Left cardiac atrium (tissue), 4 donors: ENCODE measurements at regions not wholly inside any gene's neighbourhood (a gene's known extent, or its start where the extent isn't known, plus 50 kb on each side); places are given as distances from the start of the nearest gene placed in this dataset.
"Not testable (repeated sequence)": the region's sequence is repeated elsewhere in the genome, so short reads cannot be mapped to it uniquely, and the experiment has no call there.

Experiments used
- ATAC-seq, 2 donors: fragments of 200-7000 bp; cut with Tn5 transposase; one replicate each; pipeline ENCODE4 v1.9.1; 2020; ENCODE audit warnings: mild to moderate bottlenecking in 2 of 2, moderate library complexity in 2 of 2
- DNase-seq: peaks from one replicate; pipeline ENCODE4 v3.0.0-alpha.2; 2020
- intact Hi-C, 2 donors: fragments of 100-400 bp; cut with DNase I; formaldehyde crosslinking; loops; one replicate each; pipeline versions ENCODE4 v1.14.1 to v1.15.1; 2022 to 2023
- donor health status: DM: no; HTN: yes; CAD: no.
- donor health status: DM: no; HTN: yes; CAD: no; lungs with severe emphysema.
- donor health status: DM: yes; HTN: yes; CAD: no.
- donor health status: Dilated cardiomyopathy.

- intact Hi-C loops = no loop called here
- ATAC-seq = peak; percentile 34 to 42
- no peak for DNase-seq
Measured at GRCh38 chr6:169087443-169088041, 166.1 kb downstream of the THBS2 start.

- intact Hi-C loops, ATAC-seq, DNase-seq: not testable (repeated sequence)
Measured at GRCh38 chr6:169086616-169087015, 167.0 kb downstream of the THBS2 start.

GRCh38 chr6:169086020-169086419, 167.6 kb downstream of the THBS2 start:
- intact Hi-C loops = no loop called here
- ATAC-seq (no peak), DNase-seq (no peak)

GRCh38 chr6:169085466-169085865, 168.2 kb downstream of the THBS2 start:
- DNase-seq (no peak), ATAC-seq (no peak)
- intact Hi-C loops = no loop called here

GRCh38 chr6:169084557-169084956, 169.1 kb downstream of the THBS2 start:
- intact Hi-C loops, ATAC-seq, DNase-seq: not testable (repeated sequence)

GRCh38 chr6:169084067-169084466, 169.6 kb downstream of the THBS2 start:
- intact Hi-C loops = no loop called here
- no peak for ATAC-seq
- no peak for DNase-seq

- no peak for DNase-seq
- intact Hi-C loops = no loop called here
- no peak for ATAC-seq
Measured at GRCh38 chr6:169083508-169083874, 170.2 kb downstream of the THBS2 start.

GRCh38 chr6:169082817-169083507, 170.7 kb downstream of the THBS2 start:
- ATAC-seq (no peak), DNase-seq (no peak)
- intact Hi-C loops = no loop called here

- no peak for ATAC-seq
- intact Hi-C loops = no loop called here
- DNase-seq = no peak
Measured at GRCh38 chr6:169082093-169082492, 171.6 kb downstream of the THBS2 start.

- DNase-seq (no peak), ATAC-seq (no peak)
- intact Hi-C loops = no loop called here
Measured at GRCh38 chr6:169081248-169081647, 172.4 kb downstream of the THBS2 start.

GRCh38 chr6:169079650-169080049, 174.0 kb downstream of the THBS2 start:
- DNase-seq (no peak), ATAC-seq (no peak)
- intact Hi-C loops = no loop called here

GRCh38 chr6:169078399-169079145, 175.1 kb downstream of the THBS2 start:
- intact Hi-C loops = no loop called here
- no peak for DNase-seq
- no peak for ATAC-seq

GRCh38 chr6:169075915-169076654, 177.6 kb downstream of the THBS2 start:
- intact Hi-C loops = no loop called here
- DNase-seq (no peak), ATAC-seq (no peak)

GRCh38 chr6:169075211-169075914, 178.3 kb downstream of the THBS2 start:
- intact Hi-C loops = no loop called here
- peak; percentile 59 for DNase-seq
- ATAC-seq = peak; percentile 69 to 86

GRCh38 chr6:169074526-169074925, 179.1 kb downstream of the THBS2 start:
- intact Hi-C loops = no loop called here
- ATAC-seq (no peak), DNase-seq (no peak)

- intact Hi-C loops = no loop called here
- DNase-seq = no peak
- ATAC-seq = no peak
Measured at GRCh38 chr6:169073311-169073710, 180.3 kb downstream of the THBS2 start.

GRCh38 chr6:169072127-169073042, 181.3 kb downstream of the THBS2 start:
- DNase-seq (no peak), ATAC-seq (peak in 1 of 2 donors; percentile 22)
- intact Hi-C loops = no loop called here

GRCh38 chr6:169071394-169071793, 182.3 kb downstream of the THBS2 start:
- intact Hi-C loops = no loop called here
- no peak for ATAC-seq

More at GRCh38 chr6:169071394-169071793, 182.3 kb downstream of the THBS2 start:
- DNase-seq = no peak
